Panc1 (cell line): ENCODE measurements at regions not wholly inside any gene's neighbourhood (a gene's known extent, or its start where the extent isn't known, plus 50 kb on each side); places are given as distances from the start of the nearest gene placed in this dataset.

ENCODE experiments used
- ATAC-seq: fragments of 200-7000 bp; cut with Tn5 transposase; 2 replicates; pipeline ENCODE4 v1.9.1; 2020; ENCODE audit warnings: mild to moderate bottlenecking, moderate library complexity
- BruUV-seq: library from RNA; stranded (reverse); fragments of 400-500 nt; replicated peaks from 2 replicates; lab custom pipeline; 2021; lab: Mats Ljungman, UMichigan
- CTCF ChIA-PET: fragments of 300-600 bp; sonication (Branson Sonifier 250); formaldehyde crosslinking; loops from one replicate; lab custom pipeline; 2022; ENCODE audit warnings: antibody characterized with exemption; lab: Charles Lee
- POLR2A ChIA-PET: fragments of 300-600 bp; sonication (Branson Sonifier 250); formaldehyde crosslinking; loops from one replicate; lab custom pipeline; 2022; ENCODE audit warnings: antibody characterized with exemption; lab: Charles Lee
- DNase-seq: peaks from one replicate; pipeline ENCODE4 v3.0.0-alpha.2; 2010; ENCODE audit warnings: low read depth, low spot score
- H3K27ac ChIP-seq: 2 replicates; pipeline ENCODE4 v1.5.1; 2011; ENCODE audit warnings: mild to moderate bottlenecking, low read length, inconsistent platforms
- H3K27me3 ChIP-seq: fragments of 200-500 bp; sonication (Bioruptor generic); 2 replicates; pipeline ENCODE4 v1.6.0; 2014; ENCODE audit warnings: low read length, inconsistent platforms; ENCODE audit not compliant: control insufficient read depth, insufficient read depth
- H3K36me3 ChIP-seq: fragments of 200-500 bp; sonication (Bioruptor generic); 2 replicates; pipeline ENCODE4 v1.5.1; 2014; ENCODE audit warnings: inconsistent platforms, mild to moderate bottlenecking, low read length, moderate library complexity; ENCODE audit not compliant: control insufficient read depth, insufficient read depth
- H3K4me1 ChIP-seq: 2 replicates; pipeline ENCODE4 v1.5.1; 2011; ENCODE audit warnings: inconsistent platforms, mild to moderate bottlenecking, low read length, moderate library complexity; ENCODE audit not compliant: control insufficient read depth, insufficient read depth
- H3K4me3 ChIP-seq, 2 experiments: 2 replicates each; pipeline ENCODE4 v1.5.1; 2011 to 2012; ENCODE audit warnings: low read depth in 2 of 2, low read length in 2 of 2, mild to moderate bottlenecking in 2 of 2, inconsistent platforms in 1 of 2, moderate library complexity in 1 of 2
- H3K9me3 ChIP-seq: fragments of 200-500 bp; sonication (Bioruptor generic); 2 replicates; pipeline ENCODE4 v1.5.1; 2014; ENCODE audit warnings: low read depth, mild to moderate bottlenecking, inconsistent platforms, low read length, moderate library complexity; ENCODE audit not compliant: control insufficient read depth, insufficient read depth
- POLR2AphosphoS5 ChIP-seq: IDR thresholded peaks from 2 replicates; pipeline ENCODE4 v1.6.1; 2012; ENCODE audit warnings: mild to moderate bottlenecking, low read depth, low read length, moderate library complexity
- SIN3A ChIP-seq: IDR thresholded peaks from 2 replicates; pipeline ENCODE4 v1.6.1; 2012; ENCODE audit warnings: low read depth, mild to moderate bottlenecking, low read length, moderate library complexity, borderline replicate concordance; ENCODE audit not compliant: insufficient read depth
- TCF7L2 ChIP-seq: IDR thresholded peaks from 2 replicates; pipeline ENCODE4 v1.6.1; 2011; ENCODE audit warnings: mild to moderate bottlenecking, low read depth, low read length, inconsistent platforms
- in situ Hi-C: cut with HindIII; loops from 2 replicates; pipeline ENCODE4 v1.10.0; 2016; ENCODE audit warnings: low sequenced_read_pairs, low pct_unique_long_range_greater_than_20kb
- intact Hi-C: fragments of 100-400 bp; cut with micrococcal nuclease; formaldehyde crosslinking; loops from one replicate; pipeline ENCODE4 v1.10.0; 2022; ENCODE audit not compliant: unreplicated experiment
- TF ChIP-seq, protein P1 (sequence below), 2 experiments: IDR thresholded peaks; 2 replicates each; pipeline ENCODE4 v1.6.1; 2011 to 2012; ENCODE audit warnings: low read depth in 2 of 2, control low read depth in 1 of 2, low read length in 1 of 2, mild to moderate bottlenecking in 1 of 2, moderate library complexity in 1 of 2; ENCODE audit not compliant: insufficient read depth in 1 of 2
- TF ChIP-seq, protein P2 (sequence below): fragments of 450-650 bp; IDR thresholded peaks from 2 replicates; pipeline ENCODE4 v1.5.1; 2017; ENCODE audit warnings: mild to moderate bottlenecking

DNA sequence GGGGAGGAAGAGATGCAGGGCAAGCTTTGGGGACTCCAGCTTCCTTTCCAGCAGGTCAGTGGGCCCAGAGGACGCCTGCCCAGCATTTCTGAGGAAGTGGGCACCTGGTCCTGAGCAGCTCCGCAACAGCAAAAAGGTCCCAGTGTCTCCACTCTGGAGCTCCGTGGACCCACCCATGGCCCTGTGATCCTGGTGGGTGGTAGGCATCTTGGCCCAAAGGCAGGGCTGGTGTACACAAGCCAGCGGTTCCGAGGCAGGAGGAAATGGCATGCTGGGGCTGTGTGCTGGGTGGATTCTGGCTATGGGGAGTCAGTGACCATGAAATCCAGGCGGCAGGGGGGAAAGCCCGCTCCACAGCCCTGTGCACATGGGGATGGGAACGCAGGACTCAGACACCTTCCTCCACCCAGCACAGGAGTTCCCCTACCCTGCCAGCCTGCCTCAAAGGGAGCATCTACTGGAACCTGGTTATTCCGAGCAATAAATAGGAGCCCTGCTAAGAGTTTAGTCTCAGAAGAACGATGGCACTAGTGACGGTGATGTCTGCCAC is 206.0 kb downstream of the GLI2 start:
- ATAC-seq: peak; percentile 24; the same call in 1 of the 2 replicates

DNA sequence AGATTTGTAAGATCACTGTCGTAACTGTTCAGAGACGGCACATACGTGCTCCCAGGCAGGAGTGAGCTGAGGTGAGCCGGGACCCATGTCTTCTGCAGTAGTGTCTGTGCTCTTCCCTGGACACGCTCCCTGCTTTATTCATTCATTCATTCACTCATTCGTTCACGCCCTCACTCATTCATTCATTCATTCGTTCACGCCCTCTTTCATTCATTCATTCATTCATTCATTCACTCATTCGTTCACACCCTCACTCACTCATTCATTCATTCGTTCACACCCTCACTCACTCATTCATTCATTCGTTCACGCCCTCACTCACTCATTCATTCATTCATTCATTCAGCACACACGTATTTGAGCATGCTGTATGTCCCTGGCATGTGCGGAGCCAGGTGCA is 207.0 kb downstream of the GLI2 start:
- H3K9me3 ChIP-seq: no peaks in the 10 kb centered on the region
- ChIA-PET CTCF (no interaction called here), POLR2A (no interaction called here)
- no peaks in the 10 kb centered on the region for H3K27me3 ChIP-seq
- BruUV-seq: no TSS peak
- TF ChIP-seq SIN3A (no peak), TCF7L2 (no peak), POLR2AphosphoS5 (no peak)
- TF ChIP-seq, protein P1, sequence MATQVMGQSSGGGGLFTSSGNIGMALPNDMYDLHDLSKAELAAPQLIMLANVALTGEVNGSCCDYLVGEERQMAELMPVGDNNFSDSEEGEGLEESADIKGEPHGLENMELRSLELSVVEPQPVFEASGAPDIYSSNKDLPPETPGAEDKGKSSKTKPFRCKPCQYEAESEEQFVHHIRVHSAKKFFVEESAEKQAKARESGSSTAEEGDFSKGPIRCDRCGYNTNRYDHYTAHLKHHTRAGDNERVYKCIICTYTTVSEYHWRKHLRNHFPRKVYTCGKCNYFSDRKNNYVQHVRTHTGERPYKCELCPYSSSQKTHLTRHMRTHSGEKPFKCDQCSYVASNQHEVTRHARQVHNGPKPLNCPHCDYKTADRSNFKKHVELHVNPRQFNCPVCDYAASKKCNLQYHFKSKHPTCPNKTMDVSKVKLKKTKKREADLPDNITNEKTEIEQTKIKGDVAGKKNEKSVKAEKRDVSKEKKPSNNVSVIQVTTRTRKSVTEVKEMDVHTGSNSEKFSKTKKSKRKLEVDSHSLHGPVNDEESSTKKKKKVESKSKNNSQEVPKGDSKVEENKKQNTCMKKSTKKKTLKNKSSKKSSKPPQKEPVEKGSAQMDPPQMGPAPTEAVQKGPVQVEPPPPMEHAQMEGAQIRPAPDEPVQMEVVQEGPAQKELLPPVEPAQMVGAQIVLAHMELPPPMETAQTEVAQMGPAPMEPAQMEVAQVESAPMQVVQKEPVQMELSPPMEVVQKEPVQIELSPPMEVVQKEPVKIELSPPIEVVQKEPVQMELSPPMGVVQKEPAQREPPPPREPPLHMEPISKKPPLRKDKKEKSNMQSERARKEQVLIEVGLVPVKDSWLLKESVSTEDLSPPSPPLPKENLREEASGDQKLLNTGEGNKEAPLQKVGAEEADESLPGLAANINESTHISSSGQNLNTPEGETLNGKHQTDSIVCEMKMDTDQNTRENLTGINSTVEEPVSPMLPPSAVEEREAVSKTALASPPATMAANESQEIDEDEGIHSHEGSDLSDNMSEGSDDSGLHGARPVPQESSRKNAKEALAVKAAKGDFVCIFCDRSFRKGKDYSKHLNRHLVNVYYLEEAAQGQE (IDR thresholded peaks at IDR 0.05; ENCODE audit: insufficient read depth in 1 of 2, low read depth in 2 of 2, low read length in 1 of 2): no peak
- TF ChIP-seq, protein P2, sequence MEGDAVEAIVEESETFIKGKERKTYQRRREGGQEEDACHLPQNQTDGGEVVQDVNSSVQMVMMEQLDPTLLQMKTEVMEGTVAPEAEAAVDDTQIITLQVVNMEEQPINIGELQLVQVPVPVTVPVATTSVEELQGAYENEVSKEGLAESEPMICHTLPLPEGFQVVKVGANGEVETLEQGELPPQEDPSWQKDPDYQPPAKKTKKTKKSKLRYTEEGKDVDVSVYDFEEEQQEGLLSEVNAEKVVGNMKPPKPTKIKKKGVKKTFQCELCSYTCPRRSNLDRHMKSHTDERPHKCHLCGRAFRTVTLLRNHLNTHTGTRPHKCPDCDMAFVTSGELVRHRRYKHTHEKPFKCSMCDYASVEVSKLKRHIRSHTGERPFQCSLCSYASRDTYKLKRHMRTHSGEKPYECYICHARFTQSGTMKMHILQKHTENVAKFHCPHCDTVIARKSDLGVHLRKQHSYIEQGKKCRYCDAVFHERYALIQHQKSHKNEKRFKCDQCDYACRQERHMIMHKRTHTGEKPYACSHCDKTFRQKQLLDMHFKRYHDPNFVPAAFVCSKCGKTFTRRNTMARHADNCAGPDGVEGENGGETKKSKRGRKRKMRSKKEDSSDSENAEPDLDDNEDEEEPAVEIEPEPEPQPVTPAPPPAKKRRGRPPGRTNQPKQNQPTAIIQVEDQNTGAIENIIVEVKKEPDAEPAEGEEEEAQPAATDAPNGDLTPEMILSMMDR: no peak
- H3K27ac ChIP-seq: no peak overlapping the region
- H3K36me3 ChIP-seq: no peaks in the 10 kb centered on the region
- peaks cover 11% of the 10 kb centered on the region for H3K4me1 ChIP-seq
- in situ Hi-C loops: no loop called here
- intact Hi-C loops: no loop called here
- no peak for ATAC-seq
- no peak overlapping the region for H3K4me3 ChIP-seq
- no peak for DNase-seq

More for the DNA sequence above, 206.0 kb downstream of the GLI2 start:
- in situ Hi-C loops: no loop called here
- ChIA-PET CTCF (no interaction called here), POLR2A (no interaction called here)
- Histone ChIP-seq H3K4me1 (peaks cover 21% of the 10 kb centered on the region), H3K9me3 (no peaks in the 10 kb centered on the region), H3K27me3 (no peaks in the 10 kb centered on the region), H3K27ac (no peak overlapping the region), H3K4me3 (no peak overlapping the region), H3K36me3 (no peaks in the 10 kb centered on the region)
- intact Hi-C loops: no loop called here
- BruUV-seq: no TSS peak
- no peak for DNase-seq
- TF ChIP-seq TCF7L2: no peak

- DNase-seq (no peak), ATAC-seq (no peak)
- Histone ChIP-seq H3K36me3 (no peaks in the 10 kb centered on the region), H3K9me3 (no peaks in the 10 kb centered on the region), H3K4me1 (peaks cover 4% of the 10 kb centered on the region), H3K27me3 (no peaks in the 10 kb centered on the region), H3K27ac (no peak overlapping the region), H3K4me3 (no peak overlapping the region)
- ChIA-PET POLR2A (no interaction called here), CTCF (no interaction called here)
- in situ Hi-C loops (no loop called here), intact Hi-C loops (no loop called here)
- no TSS peak for BruUV-seq
- TF ChIP-seq SIN3A: no peak
- TF ChIP-seq, protein P1 (IDR thresholded peaks at IDR 0.05; ENCODE audit: insufficient read depth in 1 of 2, low read depth in 2 of 2, low read length in 1 of 2): no peak
- TF ChIP-seq POLR2AphosphoS5: no peak
- TF ChIP-seq, protein P2: no peak
- TF ChIP-seq TCF7L2: no peak
These were observed 207.9 kb downstream of the GLI2 start for GRCh38 chr2:120943403-120944034.
